Astrocyte (in vitro differentiated cells and primary cell): ENCODE measurements at regions not wholly inside any gene's neighbourhood (a gene's known extent, or its start where the extent isn't known, plus 50 kb on each side); places are given as distances from the start of the nearest gene placed in this dataset.

Experiments
- DNase-seq: peaks from one replicate; pipeline ENCODE4 v3.0.0-alpha.2; 2010; ENCODE audit warnings: low read depth
- FAIRE-seq: peaks from 2 replicates; lab custom pipeline; 2011; peaks lifted over from hg19 to GRCh38; lab: Jason Lieb, UNC
- H2AFZ ChIP-seq: 2 replicates; pipeline ENCODE4 v1.6.0; 2012; ENCODE audit warnings: low read depth, low read length, inconsistent platforms
- H3K27ac ChIP-seq: 2 replicates; pipeline ENCODE4 v1.5.1; 2011; ENCODE audit warnings: low read depth, low read length, inconsistent platforms
- H3K27me3 ChIP-seq: 2 replicates; pipeline ENCODE4 v1.6.0; 2011; ENCODE audit warnings: low read length, inconsistent platforms; ENCODE audit not compliant: insufficient read depth
- H3K36me3 ChIP-seq: 2 replicates; pipeline ENCODE4 v1.5.1; 2011; ENCODE audit warnings: low read length, inconsistent platforms; ENCODE audit not compliant: insufficient read depth
- H3K4me1 ChIP-seq: 2 replicates; pipeline ENCODE4 v1.5.1; 2011; ENCODE audit warnings: low read length, inconsistent platforms; ENCODE audit not compliant: insufficient read depth
- H3K4me2 ChIP-seq: 2 replicates; pipeline ENCODE4 v1.6.0; 2012; ENCODE audit warnings: low read length, inconsistent platforms
- H3K4me3 ChIP-seq: 2 replicates; pipeline ENCODE4 v1.5.1; 2011; ENCODE audit warnings: low read depth, mild to moderate bottlenecking, low read length, inconsistent platforms; ENCODE audit not compliant: insufficient read depth
- H3K79me2 ChIP-seq: 2 replicates; pipeline ENCODE4 v1.6.0; 2012; ENCODE audit warnings: mild to moderate bottlenecking, low read length, inconsistent platforms; ENCODE audit not compliant: insufficient read depth
- H3K9ac ChIP-seq: 2 replicates; pipeline ENCODE4 v1.6.0; 2012; ENCODE audit warnings: mild to moderate bottlenecking, low read length, inconsistent platforms
- H3K9me3 ChIP-seq: 2 replicates; pipeline ENCODE4 v1.5.1; 2012; ENCODE audit warnings: low read depth, mild to moderate bottlenecking, low read length, inconsistent platforms; ENCODE audit not compliant: insufficient read depth
- H4K20me1 ChIP-seq: 2 replicates; pipeline ENCODE4 v1.6.0; 2012; ENCODE audit warnings: low read length, inconsistent platforms; ENCODE audit not compliant: insufficient read depth
- H3K27ac Mint-ChIP-seq: one replicate; pipeline ENCODE4 v1.8.0; 2021; ENCODE audit warnings: mild to moderate bottlenecking, mixed read lengths; ENCODE audit not compliant: unreplicated experiment
- H3K27me3 Mint-ChIP-seq: one replicate; pipeline ENCODE4 v1.8.0; 2021; ENCODE audit warnings: low read depth, mixed read lengths; ENCODE audit not compliant: unreplicated experiment
- H3K36me3 Mint-ChIP-seq: one replicate; pipeline ENCODE4 v1.8.0; 2021; ENCODE audit warnings: low read depth, mixed read lengths; ENCODE audit not compliant: unreplicated experiment
- H3K4me1 Mint-ChIP-seq: one replicate; pipeline ENCODE4 v1.8.0; 2021; ENCODE audit warnings: low read depth, mixed read lengths; ENCODE audit not compliant: unreplicated experiment
- H3K4me3 Mint-ChIP-seq: one replicate; pipeline ENCODE4 v1.8.0; 2021; ENCODE audit warnings: mild to moderate bottlenecking, moderate library complexity, mixed read lengths; ENCODE audit not compliant: unreplicated experiment
- H3K9me3 Mint-ChIP-seq: one replicate; pipeline ENCODE4 v1.8.0; 2021; ENCODE audit warnings: mild to moderate bottlenecking, mixed read lengths; ENCODE audit not compliant: unreplicated experiment
- CTCF ChIP-seq: IDR thresholded peaks from 2 replicates; pipeline ENCODE4 v1.5.1; 2011; ENCODE audit warnings: low read depth, mild to moderate bottlenecking, inconsistent platforms, low read length, moderate library complexity; ENCODE audit not compliant: insufficient read depth
- EZH2 ChIP-seq: IDR thresholded peaks from 2 replicates; pipeline ENCODE4 v1.6.1; 2012; ENCODE audit warnings: mild to moderate bottlenecking, low read length, inconsistent platforms; ENCODE audit not compliant: insufficient read depth

GRCh38 chr9:82254646-82255367, 266.2 kb downstream of the SPATA31D1 start:
- Histone ChIP-seq H3K27me3 (no peaks in the 10 kb centered on the region), H3K4me2 (no peak overlapping the region), H3K9ac (no peak overlapping the region), H3K27ac (no peak overlapping the region), H3K9me3 (no peaks in the 10 kb centered on the region), H2AFZ (no peak overlapping the region), H4K20me1 (no peaks in the 10 kb centered on the region), H3K4me3 (no peak overlapping the region), H3K4me1 (peaks cover 5% of the 10 kb centered on the region), H3K79me2 (no peaks in the 10 kb centered on the region), H3K36me3 (no peaks in the 10 kb centered on the region)
- Mint-ChIP-seq H3K36me3 (no peaks in the 10 kb centered on the region), H3K4me1 (peaks cover 5% of the 10 kb centered on the region), H3K9me3 (no peaks in the 10 kb centered on the region), H3K4me3 (no peak overlapping the region), H3K27ac (no peak overlapping the region), H3K27me3 (no peaks in the 10 kb centered on the region)
- no peak for TF ChIP-seq EZH2
- no peak for TF ChIP-seq CTCF
- no peak for FAIRE-seq
- DNase-seq = peak; percentile 77

- peak; percentile 34 for FAIRE-seq
- no peak overlapping the region for H3K27ac ChIP-seq
- no peak overlapping the region for H3K4me3 Mint-ChIP-seq
Measured at GRCh38 chr9:82255481-82256176, 267.1 kb downstream of the SPATA31D1 start.

More at GRCh38 chr9:82255481-82256176, 267.1 kb downstream of the SPATA31D1 start:
- no peak overlapping the region for H2AFZ ChIP-seq
- H3K27me3 ChIP-seq = no peaks in the 10 kb centered on the region
- H3K27me3 Mint-ChIP-seq = no peaks in the 10 kb centered on the region
- no peak overlapping the region for H3K9ac ChIP-seq
- H3K4me2 ChIP-seq = no peak overlapping the region
- no peaks in the 10 kb centered on the region for H4K20me1 ChIP-seq
- no peaks in the 10 kb centered on the region for H3K9me3 Mint-ChIP-seq
- no peaks in the 10 kb centered on the region for H3K36me3 Mint-ChIP-seq
- H3K27ac Mint-ChIP-seq = no peak overlapping the region
- no peak for DNase-seq
- H3K4me1 ChIP-seq = peaks cover 5% of the 10 kb centered on the region
- H3K4me3 ChIP-seq = no peak overlapping the region
- no peaks in the 10 kb centered on the region for H3K79me2 ChIP-seq
- no peaks in the 10 kb centered on the region for H3K9me3 ChIP-seq
- no peaks in the 10 kb centered on the region for H3K36me3 ChIP-seq
- TF ChIP-seq CTCF (no peak), EZH2 (no peak)
- peaks cover 5% of the 10 kb centered on the region for H3K4me1 Mint-ChIP-seq
